Epithelial cell of proximal tubule (primary cell): ENCODE measurements at regions not wholly inside any gene's neighbourhood (a gene's known extent, or its start where the extent isn't known, plus 50 kb on each side); places are given as distances from the start of the nearest gene placed in this dataset.

Experiments
- DNase-seq: peaks from one replicate; pipeline ENCODE4 v3.0.0-alpha.2; 2011; ENCODE audit warnings: low read depth
- H3K4me3 ChIP-seq: 2 replicates; pipeline ENCODE4 v1.5.1; 2011; ENCODE audit warnings: low read depth, mild to moderate bottlenecking, low read length
- TF ChIP-seq, protein P1 (sequence below): conservative IDR thresholded peaks from 2 replicates; pipeline ENCODE4 v1.5.1; 2012; ENCODE audit warnings: low read depth, mild to moderate bottlenecking, low read length

DNA sequence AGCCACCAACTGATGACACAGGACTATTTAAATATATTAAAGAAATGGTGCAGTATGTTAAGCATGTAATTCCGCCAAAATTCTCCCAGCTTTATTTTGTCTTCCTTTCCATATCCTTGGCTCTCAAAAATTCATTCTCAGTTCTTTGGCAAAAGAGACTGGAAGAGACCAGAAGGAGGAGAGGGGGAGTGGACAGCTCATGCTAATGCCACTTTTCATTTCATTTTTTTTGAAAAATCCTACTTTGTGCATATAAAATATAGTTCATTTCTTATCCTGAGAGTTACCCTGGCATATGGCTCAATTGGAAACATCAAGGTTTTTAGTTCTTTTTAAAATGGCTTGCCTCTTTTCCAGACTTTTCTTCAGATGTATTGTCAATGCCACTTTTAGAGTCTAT is 128.5 kb upstream of the VRK2 start:
- DNase-seq = no peak
- TF ChIP-seq, protein P1, sequence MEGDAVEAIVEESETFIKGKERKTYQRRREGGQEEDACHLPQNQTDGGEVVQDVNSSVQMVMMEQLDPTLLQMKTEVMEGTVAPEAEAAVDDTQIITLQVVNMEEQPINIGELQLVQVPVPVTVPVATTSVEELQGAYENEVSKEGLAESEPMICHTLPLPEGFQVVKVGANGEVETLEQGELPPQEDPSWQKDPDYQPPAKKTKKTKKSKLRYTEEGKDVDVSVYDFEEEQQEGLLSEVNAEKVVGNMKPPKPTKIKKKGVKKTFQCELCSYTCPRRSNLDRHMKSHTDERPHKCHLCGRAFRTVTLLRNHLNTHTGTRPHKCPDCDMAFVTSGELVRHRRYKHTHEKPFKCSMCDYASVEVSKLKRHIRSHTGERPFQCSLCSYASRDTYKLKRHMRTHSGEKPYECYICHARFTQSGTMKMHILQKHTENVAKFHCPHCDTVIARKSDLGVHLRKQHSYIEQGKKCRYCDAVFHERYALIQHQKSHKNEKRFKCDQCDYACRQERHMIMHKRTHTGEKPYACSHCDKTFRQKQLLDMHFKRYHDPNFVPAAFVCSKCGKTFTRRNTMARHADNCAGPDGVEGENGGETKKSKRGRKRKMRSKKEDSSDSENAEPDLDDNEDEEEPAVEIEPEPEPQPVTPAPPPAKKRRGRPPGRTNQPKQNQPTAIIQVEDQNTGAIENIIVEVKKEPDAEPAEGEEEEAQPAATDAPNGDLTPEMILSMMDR = no peak

DNA sequence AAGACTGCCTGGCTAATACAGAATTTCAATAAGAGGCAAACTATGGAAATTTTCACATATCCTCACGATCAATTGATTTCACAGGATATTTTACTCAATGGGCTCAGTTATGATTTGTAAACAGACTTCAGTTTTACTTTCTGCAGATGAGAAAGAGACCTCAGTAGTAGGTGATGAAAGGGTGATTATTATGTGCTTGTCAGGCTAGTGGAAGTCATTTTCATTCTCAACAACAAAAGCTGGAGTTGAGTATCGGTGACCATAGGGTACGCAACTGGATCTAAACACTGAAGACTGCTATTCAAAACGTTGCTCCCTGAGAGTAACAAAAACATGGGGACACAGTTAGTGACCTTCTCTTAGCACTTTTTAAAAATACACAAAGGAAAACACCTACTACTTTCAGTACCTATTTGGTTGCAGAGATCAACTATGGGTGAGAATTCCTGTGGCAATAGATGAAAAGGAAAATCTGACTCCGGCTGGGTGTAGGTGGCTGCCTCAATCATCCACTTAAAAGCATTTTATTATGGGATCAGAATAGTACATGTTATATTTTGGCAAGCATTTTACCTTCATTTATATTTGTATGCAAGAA is 126.2 kb upstream of the VRK2 start:
- TF ChIP-seq, protein P1 = no peak
- H3K4me3 ChIP-seq = no peak overlapping the region

More for the DNA sequence above, 128.5 kb upstream of the VRK2 start:
- no peak overlapping the region for H3K4me3 ChIP-seq

DNA sequence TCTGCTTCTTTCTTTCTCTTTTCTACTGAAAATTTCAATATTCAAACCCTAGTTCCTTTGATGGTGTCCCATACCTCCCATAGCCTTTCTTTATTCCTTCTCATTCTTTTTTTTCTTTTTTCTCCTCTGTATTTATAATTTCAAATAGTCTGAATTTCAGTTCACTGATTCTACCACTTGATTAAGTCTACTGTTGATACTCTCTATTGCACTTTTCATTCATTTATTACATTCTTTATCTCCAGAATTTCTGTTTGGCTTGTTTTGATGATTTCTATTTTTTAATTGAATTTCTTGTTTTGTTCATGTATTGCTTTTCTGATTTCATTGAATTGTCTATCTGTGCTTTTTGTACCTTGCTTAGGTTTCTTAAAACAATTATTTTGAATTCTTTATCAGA is 111.9 kb upstream of the VRK2 start:
- no peak overlapping the region for H3K4me3 ChIP-seq
- DNase-seq = no peak
- TF ChIP-seq, protein P1 = no peak

More for the DNA sequence above, 126.2 kb upstream of the VRK2 start:
- DNase-seq = no peak

DNA sequence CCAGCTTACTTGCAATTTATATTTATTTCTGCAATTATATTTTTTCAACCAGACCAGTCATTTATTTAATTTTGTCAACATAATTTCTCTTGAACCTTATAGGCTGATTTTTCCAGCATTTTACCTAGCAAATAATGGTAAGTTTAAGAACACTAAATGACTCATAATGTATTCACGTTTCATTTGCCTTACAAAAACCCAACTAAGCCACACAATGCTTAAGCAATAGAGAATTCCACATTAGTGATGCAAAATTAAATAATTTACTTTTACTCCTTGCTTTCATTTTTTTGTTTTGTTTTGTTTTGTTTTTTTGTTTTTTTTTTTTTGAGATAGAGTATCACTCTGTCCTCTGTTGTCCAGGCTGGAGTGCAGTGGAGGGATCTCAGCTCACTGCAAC is 110.4 kb upstream of the VRK2 start:
- no peak for DNase-seq

DNA sequence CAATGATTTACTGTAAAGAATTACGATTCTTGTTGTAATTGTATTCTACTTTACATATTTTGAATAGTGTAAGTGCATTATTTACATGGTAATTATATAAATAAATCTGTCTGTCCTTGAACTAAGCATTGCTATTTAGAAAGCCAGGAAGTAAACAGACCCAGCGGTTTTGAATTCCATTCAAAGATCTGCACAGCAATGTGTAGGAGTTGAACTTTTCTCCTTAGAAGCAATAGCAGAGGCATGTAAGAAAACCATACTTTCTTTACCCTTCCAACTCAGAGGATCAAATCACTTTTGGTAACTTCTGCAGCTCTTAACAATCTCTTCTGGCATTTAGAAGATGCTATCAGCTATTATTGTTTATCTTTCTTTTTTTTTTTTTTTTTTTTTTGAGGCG is 109.2 kb upstream of the VRK2 start:
- H3K4me3 ChIP-seq = no peak overlapping the region
- no peak for DNase-seq
- TF ChIP-seq, protein P1 = no peak

More for the DNA sequence above, 110.4 kb upstream of the VRK2 start:
- H3K4me3 ChIP-seq = no peak overlapping the region
- TF ChIP-seq, protein P1 = no peak

DNA sequence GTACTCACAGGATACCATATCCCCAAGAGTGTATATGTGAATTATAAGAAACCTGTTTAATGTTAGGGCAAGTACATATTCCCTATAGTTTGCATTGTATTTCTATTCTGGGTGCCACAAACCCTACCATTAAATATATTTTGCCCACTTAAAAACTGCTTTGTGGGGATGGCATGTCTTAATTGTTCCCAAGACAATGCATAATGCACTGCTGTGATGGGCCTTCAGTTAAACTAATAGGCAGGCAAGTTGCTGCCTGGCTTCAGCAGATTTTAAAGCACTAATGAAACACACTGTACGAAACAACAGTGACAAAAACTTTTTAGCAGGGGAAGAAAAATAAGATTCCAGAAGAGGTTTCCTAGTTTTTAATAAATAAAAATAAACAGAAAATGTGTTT is 104.8 kb upstream of the VRK2 start:
- no peak for DNase-seq
- TF ChIP-seq, protein P1 = no peak

DNA sequence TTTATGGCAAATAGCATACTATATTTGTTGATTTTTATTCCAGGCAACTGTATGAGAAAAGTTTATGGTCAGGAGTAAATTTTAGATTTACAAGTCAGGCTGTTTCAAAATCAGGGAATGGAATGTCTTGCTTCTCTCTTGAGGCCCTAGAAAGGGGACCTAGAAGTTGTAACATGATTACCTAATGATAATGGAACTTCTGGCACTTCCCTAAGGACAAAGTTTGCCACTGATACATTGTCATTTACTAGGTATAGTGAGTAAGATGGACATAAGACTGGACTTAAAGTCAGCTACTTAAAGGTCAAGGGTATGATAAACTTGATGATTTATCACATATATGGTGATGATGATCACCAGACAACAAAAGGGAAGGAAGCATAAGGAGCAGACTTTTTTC is 103.3 kb upstream of the VRK2 start:
- TF ChIP-seq, protein P1 = no peak
- H3K4me3 ChIP-seq = no peak overlapping the region
- no peak for DNase-seq

More for the DNA sequence above, 104.8 kb upstream of the VRK2 start:
- H3K4me3 ChIP-seq = no peak overlapping the region
